H1 (cell line): ENCODE measurements at regions not wholly inside any gene's neighbourhood (a gene's known extent, or its start where the extent isn't known, plus 50 kb on each side); places are given as distances from the start of the nearest gene placed in this dataset.

Experiments used
- CTCF ChIA-PET: fragments of 300-600 bp; sonication (Branson Sonifier 250); formaldehyde crosslinking; loops from one replicate; lab custom pipeline; 2021; ENCODE audit not compliant: partially characterized antibody; lab: Charles Lee
- POLR2A ChIA-PET: fragments of 300-600 bp; sonication (Branson Sonifier 250); formaldehyde crosslinking; loops from one replicate; lab custom pipeline; 2021; ENCODE audit warnings: inconsistent platforms; ENCODE audit not compliant: partially characterized antibody; lab: Charles Lee
- DNase-seq, 2 experiments: peaks; one replicate each; pipeline versions ENCODE4 v3.0.0 to v3.0.0-alpha.2; 2010 to 2022; ENCODE audit warnings: low spot score in 2 of 2, low read depth in 1 of 2, mixed read lengths in 1 of 2
- FAIRE-seq: peaks from 2 replicates; lab custom pipeline; 2011; peaks lifted over from hg19 to GRCh38; lab: Jason Lieb, UNC
- H2AFZ ChIP-seq: 2 replicates; pipeline ENCODE4 v1.8.1; 2012; ENCODE audit warnings: low read length, inconsistent platforms
- H2AK5ac ChIP-seq: 2 replicates; pipeline ENCODE4 v1.6.1; 2013; ENCODE audit warnings: low read depth, low read length
- H2BK120ac ChIP-seq: replicated peaks from 2 replicates; pipeline ENCODE3; 2013; ENCODE audit warnings: low read depth, low read length, inconsistent platforms
- H2BK12ac ChIP-seq: 2 replicates; pipeline ENCODE4 v1.6.1; 2013; ENCODE audit warnings: low read depth, low read length
- H2BK15ac ChIP-seq: 2 replicates; pipeline ENCODE4 v1.6.1; 2013; ENCODE audit warnings: low read length
- H2BK20ac ChIP-seq: 2 replicates; pipeline ENCODE4 v1.6.1; 2013; ENCODE audit warnings: low read length
- H2BK5ac ChIP-seq: 2 replicates; pipeline ENCODE4 v1.6.1; 2013; ENCODE audit warnings: low read depth, low read length
- H3K14ac ChIP-seq: 2 replicates; pipeline ENCODE4 v1.6.1; 2013; ENCODE audit warnings: inconsistent platforms; ENCODE audit not compliant: insufficient read length
- H3K18ac ChIP-seq: 2 replicates; pipeline ENCODE4 v1.6.1; 2013; ENCODE audit warnings: low read length; ENCODE audit errors: extremely low read depth
- H3K23ac ChIP-seq: 2 replicates; pipeline ENCODE4 v1.6.1; 2013; ENCODE audit warnings: inconsistent platforms; ENCODE audit not compliant: insufficient read length
- H3K23me2 ChIP-seq: 2 replicates; pipeline ENCODE4 v1.6.1; 2013; ENCODE audit warnings: low read depth, low read length
- H3K27ac ChIP-seq: 2 replicates; pipeline ENCODE4 v1.6.1; 2011; ENCODE audit warnings: low read depth, low read length, inconsistent platforms
- H3K27me3 ChIP-seq, 4 experiments: replicated peaks in 1 of 4; 1 replicate in 1 of 4; 2 replicates in 3 of 4; pipeline versions ENCODE4 v1.6.1 to v1.8.1; 2011 to 2013; ENCODE audit warnings: low read length in 3 of 4, mild to moderate bottlenecking in 3 of 4, inconsistent platforms in 2 of 4, mixed read lengths in 2 of 4, moderate library complexity in 1 of 4; ENCODE audit not compliant: control insufficient read depth in 3 of 4, insufficient read depth in 3 of 4; ENCODE audit errors: extremely low read depth in 1 of 4
- H3K36me3 ChIP-seq, 4 experiments: 2 replicates each; pipeline versions ENCODE4 v1.6.1 to v1.8.1; 2011 to 2013; ENCODE audit warnings: mild to moderate bottlenecking in 4 of 4, low read length in 3 of 4, moderate library complexity in 2 of 4, control low read depth in 1 of 4, inconsistent platforms in 1 of 4; ENCODE audit not compliant: insufficient read depth in 4 of 4, control insufficient read depth in 2 of 4
- H3K4ac ChIP-seq: replicated peaks from 2 replicates; pipeline ENCODE3; 2013; ENCODE audit warnings: low read length, low read depth, mixed read lengths, inconsistent platforms; ENCODE audit not compliant: insufficient read length
- H3K4me1 ChIP-seq, 4 experiments: replicated peaks in 1 of 4; 1 replicate in 1 of 4; 2 replicates in 3 of 4; pipeline versions ENCODE4 v1.6.1 to v1.8.1; 2011 to 2013; ENCODE audit warnings: low read length in 3 of 4, inconsistent platforms in 2 of 4, mixed read lengths in 1 of 4; ENCODE audit not compliant: insufficient read depth in 4 of 4, control insufficient read depth in 3 of 4
- H3K4me2 ChIP-seq, 2 experiments: 2 replicates each; pipeline versions ENCODE4 v1.6.1 to v1.8.1; 2011 to 2013; ENCODE audit warnings: low read depth in 2 of 2, low read length in 2 of 2, control low read depth in 1 of 2, inconsistent platforms in 1 of 2, mild to moderate bottlenecking in 1 of 2; ENCODE audit not compliant: insufficient read depth in 1 of 2
- H3K4me3 ChIP-seq, 4 experiments: fragments of 200-600, 300-600 bp in 1 of 4; sonication (generic), shearing (Covaris generic), sonication (Bioruptor Twin) in 1 of 4; 2 replicates each; pipeline versions ENCODE4 v1.5.1 to v1.8.1; 2011 to 2016; ENCODE audit warnings: low read length in 4 of 4, low read depth in 3 of 4, control low read depth in 2 of 4, inconsistent platforms in 2 of 4, mild to moderate bottlenecking in 2 of 4, mixed read lengths in 1 of 4, moderate library complexity in 1 of 4; ENCODE audit not compliant: insufficient read depth in 2 of 4; ENCODE audit errors: extremely low read depth in 1 of 4
- H3K56ac ChIP-seq: replicated peaks from 2 replicates; pipeline ENCODE3; 2013; ENCODE audit warnings: low read depth, mild to moderate bottlenecking, mixed read lengths, low read length, inconsistent platforms; ENCODE audit not compliant: insufficient read length
- H3K79me1 ChIP-seq: 2 replicates; pipeline ENCODE4 v1.6.1; 2013; ENCODE audit warnings: low read depth, low read length, control low read depth
- H3K79me2 ChIP-seq, 2 experiments: 2 replicates each; pipeline versions ENCODE4 v1.6.1 to v1.8.1; 2012 to 2013; ENCODE audit warnings: low read length in 2 of 2, mild to moderate bottlenecking in 2 of 2, inconsistent platforms in 1 of 2; ENCODE audit not compliant: insufficient read depth in 2 of 2, control insufficient read depth in 1 of 2
- H3K9ac ChIP-seq, 4 experiments: replicated peaks in 1 of 4; 1 replicate in 1 of 4; 2 replicates in 3 of 4; pipeline versions ENCODE4 v1.6.1 to v1.8.1; 2011 to 2013; ENCODE audit warnings: low read depth in 3 of 4, low read length in 3 of 4, control low read depth in 2 of 4, mild to moderate bottlenecking in 2 of 4, moderate library complexity in 2 of 4, inconsistent platforms in 1 of 4; ENCODE audit errors: extremely low read depth in 1 of 4
- H3K9me3 ChIP-seq, 2 experiments: 2 replicates each; pipeline versions ENCODE4 v1.6.1 to v1.8.1; 2012 to 2013; ENCODE audit warnings: mild to moderate bottlenecking in 2 of 2, moderate library complexity in 2 of 2, control low read depth in 1 of 2, inconsistent platforms in 1 of 2, low read depth in 1 of 2, low read length in 1 of 2, mixed read lengths in 1 of 2; ENCODE audit not compliant: insufficient read depth in 2 of 2
- H4K20me1 ChIP-seq, 2 experiments: replicated peaks in 1 of 2; 2 replicates each; pipeline versions ENCODE3 to v1.8.1; 2011 to 2013; ENCODE audit warnings: inconsistent platforms in 2 of 2, low read length in 2 of 2, mild to moderate bottlenecking in 1 of 2; ENCODE audit not compliant: insufficient read depth in 2 of 2, control insufficient read depth in 1 of 2
- H4K5ac ChIP-seq: 2 replicates; pipeline ENCODE4 v1.6.1; 2013; ENCODE audit warnings: low read length, low read depth, mixed read lengths, inconsistent platforms; ENCODE audit not compliant: insufficient read length
- H4K8ac ChIP-seq: 2 replicates; pipeline ENCODE4 v1.8.0; 2013; ENCODE audit warnings: mild to moderate bottlenecking, moderate library complexity, low read length, inconsistent platforms; ENCODE audit not compliant: insufficient read depth; ENCODE audit errors: extremely low read depth
- H4K91ac ChIP-seq: replicated peaks from 2 replicates; pipeline ENCODE3; 2013; ENCODE audit warnings: low read length, mixed read lengths, inconsistent platforms; ENCODE audit not compliant: insufficient read length
- CBX8 ChIP-seq: fragments of 300-800, 300-1000 bp; sonication (generic); IDR thresholded peaks from 2 replicates; pipeline ENCODE4 v1.7.1; 2016; ENCODE audit warnings: low read depth, low read length, borderline replicate concordance
- CTCF ChIP-seq, 3 experiments: IDR thresholded peaks; 1 replicate in 2 of 3; 2 replicates in 1 of 3; pipeline versions ENCODE4 v1.5.1 to v1.6.1; 2011; ENCODE audit warnings: low read length in 3 of 3, mild to moderate bottlenecking in 3 of 3, inconsistent platforms in 2 of 3, low read depth in 1 of 3, moderate library complexity in 1 of 3; ENCODE audit not compliant: insufficient read depth in 1 of 3; ENCODE audit errors: control extremely low read depth in 1 of 3
- RAD21 ChIP-seq, 2 experiments: IDR thresholded peaks in 1 of 2; conservative IDR thresholded peaks in 1 of 2; 2 replicates each; pipeline ENCODE4 v1.6.1; 2011; ENCODE audit warnings: low read depth in 2 of 2, low read length in 2 of 2, improper control_type of control experiment in 1 of 2, inconsistent platforms in 1 of 2, mild to moderate bottlenecking in 1 of 2, moderate library complexity in 1 of 2
- WGBS, 2 experiments: shearing (Covaris generic) in 1 of 2; methylation state at CpG; one replicate each; pipeline versions ENCODE4 v1.1.6 to v1.1.7; 2013 to 2015; ENCODE audit warnings: low lambda C conversion rate in 2 of 2, mixed read lengths in 2 of 2, inconsistent platforms in 1 of 2, low coverage in 1 of 2, missing lambda C conversion rate in 1 of 2; ENCODE audit not compliant: insufficient replicate concordance in 2 of 2, insufficient coverage in 1 of 2, insufficient read length in 1 of 2; ENCODE audit errors: extremely low coverage in 1 of 2, missing lambda C conversion rate in 1 of 2; 5-methylcytosine and 5-hydroxymethylcytosine counted together

- peak in 1 of 2 experiments; percentile 5 for DNase-seq
- peak; percentile 80 to 84 for TF ChIP-seq RAD21 (IDR thresholded peaks at IDR 0.05 in 1 of 2, conservative IDR thresholded peaks at IDR 0.05 in 1 of 2; ENCODE audit: low read depth in 2 of 2, low read length in 2 of 2)
- TF ChIP-seq CTCF (IDR thresholded peaks at IDR 0.05; ENCODE audit: control extremely low read depth in 1 of 3, insufficient read depth in 1 of 3, low read depth in 1 of 3, low read length in 3 of 3): peak; percentile 7 to 68 (median 62)
- no peak for TF ChIP-seq CBX8
- TF ChIP-seq, all 59 proteins: peak for 2
- CTCF ChIA-PET: interaction anchor here (0.6 to 3.2 kb wide), 58 partner anchors 8 to 497 kb away, joined by 3 to 44 read pairs (median 5); partner anchors contain the start of genes CCDC150 and HECW2
These were observed 185.9 kb upstream of the CCDC150 start for GRCh38 chr2:196453613-196454047.

More at GRCh38 chr2:196453613-196454047, 185.9 kb upstream of the CCDC150 start:
- Histone ChIP-seq H3K23me2 (no peaks in the 10 kb centered on the region), H2AFZ (no peak overlapping the region), H4K8ac (no peak overlapping the region), H2BK15ac (no peak overlapping the region), H4K20me1 (no peaks in the 10 kb centered on the region), H3K9me3 (no peaks in the 10 kb centered on the region), H3K36me3 (no peaks in the 10 kb centered on the region), H3K18ac (no peak overlapping the region), H3K4me3 (no peak overlapping the region), H3K79me1 (no peaks in the 10 kb centered on the region), H2BK120ac (no peak overlapping the region), H3K27me3 (no peaks in the 10 kb centered on the region), H3K4ac (no peak overlapping the region), H3K23ac (no peak overlapping the region), H3K9ac (no peak overlapping the region), H3K14ac (no peak overlapping the region), H3K27ac (no peak overlapping the region), H2BK5ac (no peak overlapping the region), H4K91ac (no peak overlapping the region), H3K4me2 (no peak overlapping the region), H2AK5ac (no peak overlapping the region), H2BK12ac (no peak overlapping the region), H2BK20ac (no peak overlapping the region), H3K56ac (no peak overlapping the region), H3K4me1 (no peaks in the 10 kb centered on the region), H3K79me2 (no peaks in the 10 kb centered on the region), H4K5ac (no peak overlapping the region)
- POLR2A ChIA-PET: no interaction called here
- FAIRE-seq: peak; percentile 86
- 26% methylated on average over 4 of the region's 4 CpGs; no CpG with 5 or more reads in 1 of the 2 experiments for WGBS, 2 experiments
